ENCODE measurements at regions not wholly inside any gene's neighbourhood (a gene's known extent, or its start where the extent isn't known, plus 50 kb on each side); places are given as distances from the start of the nearest gene placed in this dataset.

GRCh38 chr2:16588565-16588964 is 77.1 kb downstream of the CYRIA start:
- POLR2A ChIA-PET (ENCODE audit: unreplicated experiment) = no interaction called here
- ATAC-seq (ENCODE audit: low read depth) = 0 out of 2 replicates have a peak, but pooled peaks have one; percentile 11

More at GRCh38 chr2:16588565-16588964, 77.1 kb downstream of the CYRIA start:
- no peak overlapping the region for H2AK5ac ChIP-seq (ENCODE audit: low read depth, low read length)
- no CpG with 5 or more reads among the region's 3 CpGs for WGBS, 2 experiments (ENCODE audit: extremely low coverage in 2 of 2, insufficient read length in 1 of 2)
- no peak overlapping the region for H4K91ac ChIP-seq (ENCODE audit: insufficient read depth, low read depth, low read length)
- intact Hi-C loops (cut with micrococcal nuclease) = no loop called here
- in situ Hi-C loops (cut with MboI; ENCODE audit: low sequenced_read_pairs) = no loop called here
- no peaks in the 10 kb centered on the region for H3K4me1 ChIP-seq (ENCODE audit: control insufficient read depth, insufficient read depth, low read length)
- H2AK9ac ChIP-seq (replicated peaks; ENCODE audit: low read depth, low read length, poor library complexity) = no peak overlapping the region
- H2AFZ ChIP-seq (replicated peaks; ENCODE audit: low read length, poor library complexity) = no peak overlapping the region
- no peak overlapping the region for H3K56ac ChIP-seq (ENCODE audit: extremely low read depth, insufficient read depth, low read length)
- no peak overlapping the region for H2BK15ac ChIP-seq (ENCODE audit: low read depth, low read length)
- H3K27ac ChIP-seq (ENCODE audit: insufficient read depth, low read length) = no peak overlapping the region
- no peak overlapping the region for H3K14ac ChIP-seq (replicated peaks; ENCODE audit: low read depth, low read length)
- no peak overlapping the region for H2BK5ac ChIP-seq (ENCODE audit: low read depth, low read length, poor library complexity, severe bottlenecking)
- H3K4me2 ChIP-seq (ENCODE audit: low read depth, low read length) = no peak overlapping the region
- no TSS peak for BruUV-seq (replicated peaks)
- H3K36me3 ChIP-seq (ENCODE audit: control insufficient read depth, insufficient read depth, low read length) = no peaks in the 10 kb centered on the region
- no peaks in the 10 kb centered on the region for H3K9me1 ChIP-seq (ENCODE audit: insufficient read depth, low read length)
- no peak overlapping the region for H3K4ac ChIP-seq (ENCODE audit: low read depth, low read length)
- no peak overlapping the region for H3K18ac ChIP-seq (ENCODE audit: low read depth, low read length)
- dilution Hi-C loops (cut with HindIII; ENCODE audit: low sequenced_read_pairs, unreplicated experiment) = no loop called here
- H3K9ac ChIP-seq (ENCODE audit: low read depth, low read length) = no peak overlapping the region
- no peaks in the 10 kb centered on the region for H3K9me3 ChIP-seq (ENCODE audit: control insufficient read depth, insufficient read depth, low read length)
- TF ChIP-seq RCOR1 (IDR thresholded peaks at IDR 0.05; ENCODE audit: insufficient replicate concordance, low read length) = no peak
- TF ChIP-seq, protein P1, sequence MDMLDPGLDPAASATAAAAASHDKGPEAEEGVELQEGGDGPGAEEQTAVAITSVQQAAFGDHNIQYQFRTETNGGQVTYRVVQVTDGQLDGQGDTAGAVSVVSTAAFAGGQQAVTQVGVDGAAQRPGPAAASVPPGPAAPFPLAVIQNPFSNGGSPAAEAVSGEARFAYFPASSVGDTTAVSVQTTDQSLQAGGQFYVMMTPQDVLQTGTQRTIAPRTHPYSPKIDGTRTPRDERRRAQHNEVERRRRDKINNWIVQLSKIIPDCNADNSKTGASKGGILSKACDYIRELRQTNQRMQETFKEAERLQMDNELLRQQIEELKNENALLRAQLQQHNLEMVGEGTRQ (IDR thresholded peaks at IDR 0.05; ENCODE audit: low read depth, low read length) = no peak
- TF ChIP-seq SMC3 (IDR thresholded peaks at IDR 0.05; ENCODE audit: low read depth, low read length) = no peak
- TF ChIP-seq CHD1 (IDR thresholded peaks at IDR 0.05; ENCODE audit: low read depth, low read length) = no peak
- TF ChIP-seq FOS (IDR thresholded peaks at IDR 0.05; ENCODE audit: low read depth, low read length) = no peak
- TF ChIP-seq RAD21 (IDR thresholded peaks at IDR 0.05; ENCODE audit: low read length) = no peak
- no peak for TF ChIP-seq CEBPB (IDR thresholded peaks at IDR 0.05; ENCODE audit: low read depth, low read length)
- TF ChIP-seq MXI1 (IDR thresholded peaks at IDR 0.05; ENCODE audit: borderline replicate concordance, low read depth, low read length) = no peak
- TF ChIP-seq NFE2L2 (IDR thresholded peaks at IDR 0.05; ENCODE audit: low read depth, low read length) = no peak
- TF ChIP-seq POLR2A (IDR thresholded peaks at IDR 0.05; ENCODE audit: low read depth, low read length) = no peak
- TF ChIP-seq, protein P2, sequence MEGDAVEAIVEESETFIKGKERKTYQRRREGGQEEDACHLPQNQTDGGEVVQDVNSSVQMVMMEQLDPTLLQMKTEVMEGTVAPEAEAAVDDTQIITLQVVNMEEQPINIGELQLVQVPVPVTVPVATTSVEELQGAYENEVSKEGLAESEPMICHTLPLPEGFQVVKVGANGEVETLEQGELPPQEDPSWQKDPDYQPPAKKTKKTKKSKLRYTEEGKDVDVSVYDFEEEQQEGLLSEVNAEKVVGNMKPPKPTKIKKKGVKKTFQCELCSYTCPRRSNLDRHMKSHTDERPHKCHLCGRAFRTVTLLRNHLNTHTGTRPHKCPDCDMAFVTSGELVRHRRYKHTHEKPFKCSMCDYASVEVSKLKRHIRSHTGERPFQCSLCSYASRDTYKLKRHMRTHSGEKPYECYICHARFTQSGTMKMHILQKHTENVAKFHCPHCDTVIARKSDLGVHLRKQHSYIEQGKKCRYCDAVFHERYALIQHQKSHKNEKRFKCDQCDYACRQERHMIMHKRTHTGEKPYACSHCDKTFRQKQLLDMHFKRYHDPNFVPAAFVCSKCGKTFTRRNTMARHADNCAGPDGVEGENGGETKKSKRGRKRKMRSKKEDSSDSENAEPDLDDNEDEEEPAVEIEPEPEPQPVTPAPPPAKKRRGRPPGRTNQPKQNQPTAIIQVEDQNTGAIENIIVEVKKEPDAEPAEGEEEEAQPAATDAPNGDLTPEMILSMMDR (conservative IDR thresholded peaks at IDR 0.05; ENCODE audit: low read depth, low read length) = no peak
- no peak for TF ChIP-seq BHLHE40 (IDR thresholded peaks at IDR 0.05; ENCODE audit: low read depth, low read length)
- no peaks in the 10 kb centered on the region for H3K27me3 ChIP-seq (ENCODE audit: control insufficient read depth, insufficient read depth, low read length)
- no peak overlapping the region for H4K5ac ChIP-seq (ENCODE audit: low read depth, low read length)
- H3K79me1 ChIP-seq (ENCODE audit: low read depth in 1 of 2, low read length in 2 of 2) = no peaks in the 10 kb centered on the region
- DNase-seq = no peak
- no peak overlapping the region for H2BK120ac ChIP-seq (ENCODE audit: low read depth, low read length)
- no peaks in the 10 kb centered on the region for H4K20me1 ChIP-seq (ENCODE audit: insufficient read depth, low read length)
- H3K4me3 ChIP-seq (ENCODE audit: insufficient read depth, low read depth, low read length) = no peak overlapping the region
- CTCF ChIA-PET = interaction anchor here (0.6 kb wide), 1 partner anchor 21 kb away, joined by 3 read pairs; no protein-coding TSS in a partner anchor
- no peak overlapping the region for H2BK20ac ChIP-seq (ENCODE audit: low read depth, low read length)
- H3K23ac ChIP-seq (ENCODE audit: low read depth, low read length) = no peak overlapping the region
- H4K8ac ChIP-seq (ENCODE audit: low read depth in 2 of 2, low read length in 2 of 2) = no peak overlapping the region

Data from IMR-90 (cell line).